HG03521 (cell line): ENCODE measurements at regions not wholly inside any gene's neighbourhood (a gene's known extent, or its start where the extent isn't known, plus 50 kb on each side); places are given as distances from the start of the nearest gene placed in this dataset.
"Not testable (repeated sequence)": the region's sequence is repeated elsewhere in the genome, so short reads cannot be mapped to it uniquely, and the experiment has no call there.

Experiments used
- ATAC-seq: cut with Tn5 transposase; IDR thresholded peaks from one replicate; pipeline ENCODE4 v1.9.1; 2021; ENCODE audit warnings: mild to moderate bottlenecking, moderate library complexity; ENCODE audit not compliant: unreplicated experiment

GRCh38 chr14:40058901-40059897 is 627.0 kb upstream of the FBXO33 start:
- no peak for ATAC-seq

GRCh38 chr14:40053416-40053815 is 621.2 kb upstream of the FBXO33 start:
- ATAC-seq, result no peak

GRCh38 chr14:40028991-40029390 is 596.8 kb upstream of the FBXO33 start:
- no peak for ATAC-seq

- ATAC-seq, result no peak
Observed at GRCh38 chr14:40025101-40025500, 592.9 kb upstream of the FBXO33 start.

- ATAC-seq, result no peak
Observed at GRCh38 chr14:40010961-40011360, 578.7 kb upstream of the FBXO33 start.

- no peak for ATAC-seq
Observed at GRCh38 chr14:40009771-40010170, 577.5 kb upstream of the FBXO33 start.

GRCh38 chr14:40008345-40008744 is 576.1 kb upstream of the FBXO33 start:
- not testable (repeated sequence) for ATAC-seq

- ATAC-seq, result no peak
Observed at GRCh38 chr14:40004871-40005500, 572.8 kb upstream of the FBXO33 start.

- no peak for ATAC-seq
Observed at GRCh38 chr14:40003773-40004172, 571.5 kb upstream of the FBXO33 start.

- no peak for ATAC-seq
Observed at GRCh38 chr14:39998854-39999253, 566.6 kb upstream of the FBXO33 start.

- ATAC-seq, result no peak
Observed at GRCh38 chr14:39998114-39998513, 565.9 kb upstream of the FBXO33 start.

- ATAC-seq, result no peak
Observed at GRCh38 chr14:39991041-39991440, 558.8 kb upstream of the FBXO33 start.

- no peak for ATAC-seq
Observed at GRCh38 chr14:39988939-39989338, 556.7 kb upstream of the FBXO33 start.

GRCh38 chr14:39984323-39984722 is 552.1 kb upstream of the FBXO33 start:
- ATAC-seq, result no peak

GRCh38 chr14:39977198-39977597 is 545.0 kb upstream of the FBXO33 start:
- no peak for ATAC-seq

GRCh38 chr14:39974036-39974435 is 541.8 kb upstream of the FBXO33 start:
- peak; percentile 98 for ATAC-seq

GRCh38 chr14:39972704-39973103 is 540.5 kb upstream of the FBXO33 start:
- ATAC-seq, result no peak

GRCh38 chr14:39967885-39968284 is 535.7 kb upstream of the FBXO33 start:
- no peak for ATAC-seq

- ATAC-seq, result peak; percentile 72
Observed at GRCh38 chr14:39957987-39958386, 525.8 kb upstream of the FBXO33 start.

GRCh38 chr14:39957290-39957689 is 525.1 kb upstream of the FBXO33 start:
- peak; percentile 70 for ATAC-seq

GRCh38 chr14:39956372-39956771 is 524.1 kb upstream of the FBXO33 start:
- ATAC-seq, result no peak

GRCh38 chr14:39948235-39948634 is 516.0 kb upstream of the FBXO33 start:
- no peak for ATAC-seq
